Activated T-cell treated with anti-CD3 and anti-CD28 coated beads, Interleukin-2, amount 50 U/mL, for 48 hours (primary cell): ENCODE measurements at regions not wholly inside any gene's neighbourhood (a gene's known extent, or its start where the extent isn't known, plus 50 kb on each side); places are given as distances from the start of the nearest gene placed in this dataset.
"Not testable (repeated sequence)": the region's sequence is repeated elsewhere in the genome, so short reads cannot be mapped to it uniquely, and the experiment has no call there.

Source experiments
- DNase-seq, 2 experiments: peaks; one replicate each; pipeline ENCODE4 v3.0.0-alpha.2; 2020

GRCh38 chr4:81806485-81806884 lies 334.8 kb upstream of the RASGEF1B start:
- DNase-seq, result no peak

GRCh38 chr4:81804849-81805248 lies 333.1 kb upstream of the RASGEF1B start:
- DNase-seq, result no peak

GRCh38 chr4:81802285-81802846 lies 330.7 kb upstream of the RASGEF1B start:
- DNase-seq, result no peak

- no peak for DNase-seq
These were observed 327.7 kb upstream of the RASGEF1B start for GRCh38 chr4:81799371-81799770.

- no peak for DNase-seq
These were observed 325.3 kb upstream of the RASGEF1B start for GRCh38 chr4:81796790-81797528.

GRCh38 chr4:81792521-81792920 lies 320.8 kb upstream of the RASGEF1B start:
- DNase-seq, result no peak

- no peak for DNase-seq
These were observed 318.8 kb upstream of the RASGEF1B start for GRCh38 chr4:81790477-81790876.

GRCh38 chr4:81789741-81790399 lies 318.2 kb upstream of the RASGEF1B start:
- no peak for DNase-seq

GRCh38 chr4:81789158-81789557 lies 317.5 kb upstream of the RASGEF1B start:
- no peak for DNase-seq

- no peak for DNase-seq
These were observed 315.1 kb upstream of the RASGEF1B start for GRCh38 chr4:81786766-81787165.

GRCh38 chr4:81786063-81786763 lies 314.5 kb upstream of the RASGEF1B start:
- no peak for DNase-seq

- DNase-seq, result no peak
These were observed 313.6 kb upstream of the RASGEF1B start for GRCh38 chr4:81785338-81785737.

- no peak for DNase-seq
These were observed 311.9 kb upstream of the RASGEF1B start for GRCh38 chr4:81783558-81783957.

GRCh38 chr4:81781799-81782198 lies 310.1 kb upstream of the RASGEF1B start:
- DNase-seq, result no peak

GRCh38 chr4:81777718-81778117 lies 306.0 kb upstream of the RASGEF1B start:
- DNase-seq, result not testable (repeated sequence)

- DNase-seq, result no peak
These were observed 305.1 kb upstream of the RASGEF1B start for GRCh38 chr4:81776794-81777193.

GRCh38 chr4:81773557-81773956 lies 301.9 kb upstream of the RASGEF1B start:
- DNase-seq, result no peak

GRCh38 chr4:81771721-81772120 lies 300.0 kb upstream of the RASGEF1B start:
- no peak for DNase-seq

- no peak for DNase-seq
These were observed 297.5 kb upstream of the RASGEF1B start for GRCh38 chr4:81769244-81769643.

- DNase-seq, result no peak
These were observed 287.0 kb upstream of the RASGEF1B start for GRCh38 chr4:81758574-81759264.

GRCh38 chr4:81757691-81758090 lies 286.0 kb upstream of the RASGEF1B start:
- no peak for DNase-seq

GRCh38 chr4:81756973-81757372 lies 285.3 kb upstream of the RASGEF1B start:
- DNase-seq, result no peak

- DNase-seq, result no peak
These were observed 284.3 kb upstream of the RASGEF1B start for GRCh38 chr4:81756042-81756441.
